ENCODE measurements at regions not wholly inside any gene's neighbourhood (a gene's known extent, or its start where the extent isn't known, plus 50 kb on each side); places are given as distances from the start of the nearest gene placed in this dataset.

DNA sequence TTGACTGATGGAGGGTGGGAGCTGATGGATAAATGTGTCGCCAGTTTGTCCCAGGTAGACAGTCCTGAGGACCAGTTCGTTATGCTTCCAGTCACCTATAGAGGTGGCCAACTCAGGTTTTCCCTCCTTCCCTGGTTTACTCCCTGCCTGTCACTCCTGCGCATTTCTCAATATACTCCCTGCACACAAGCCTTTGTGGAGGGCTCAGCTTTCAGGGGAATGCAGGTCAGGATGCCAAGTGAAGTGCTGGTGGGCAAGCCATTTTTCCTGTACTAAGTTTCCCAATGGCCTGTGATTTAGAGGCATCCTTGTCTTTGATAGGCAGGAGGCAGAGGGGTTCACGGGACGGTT lies 473.5 kb upstream of the ZMIZ1 start:
- no peaks in the 10 kb centered on the region for H3K4me1 ChIP-seq (ENCODE audit: control insufficient read depth, extremely low read depth, insufficient read depth, low read length)
- H3K9ac ChIP-seq (ENCODE audit: insufficient read depth, low read length) = no peak overlapping the region
- DNase-seq (ENCODE audit: low read depth in 2 of 2) = no peak
- H3K9me3 ChIP-seq (ENCODE audit: control insufficient read depth, insufficient read depth, low read depth, low read length) = no peaks in the 10 kb centered on the region
- TF ChIP-seq, protein P1, sequence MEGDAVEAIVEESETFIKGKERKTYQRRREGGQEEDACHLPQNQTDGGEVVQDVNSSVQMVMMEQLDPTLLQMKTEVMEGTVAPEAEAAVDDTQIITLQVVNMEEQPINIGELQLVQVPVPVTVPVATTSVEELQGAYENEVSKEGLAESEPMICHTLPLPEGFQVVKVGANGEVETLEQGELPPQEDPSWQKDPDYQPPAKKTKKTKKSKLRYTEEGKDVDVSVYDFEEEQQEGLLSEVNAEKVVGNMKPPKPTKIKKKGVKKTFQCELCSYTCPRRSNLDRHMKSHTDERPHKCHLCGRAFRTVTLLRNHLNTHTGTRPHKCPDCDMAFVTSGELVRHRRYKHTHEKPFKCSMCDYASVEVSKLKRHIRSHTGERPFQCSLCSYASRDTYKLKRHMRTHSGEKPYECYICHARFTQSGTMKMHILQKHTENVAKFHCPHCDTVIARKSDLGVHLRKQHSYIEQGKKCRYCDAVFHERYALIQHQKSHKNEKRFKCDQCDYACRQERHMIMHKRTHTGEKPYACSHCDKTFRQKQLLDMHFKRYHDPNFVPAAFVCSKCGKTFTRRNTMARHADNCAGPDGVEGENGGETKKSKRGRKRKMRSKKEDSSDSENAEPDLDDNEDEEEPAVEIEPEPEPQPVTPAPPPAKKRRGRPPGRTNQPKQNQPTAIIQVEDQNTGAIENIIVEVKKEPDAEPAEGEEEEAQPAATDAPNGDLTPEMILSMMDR (conservative IDR thresholded peaks at IDR 0.05 in 1 of 2, IDR thresholded peaks at IDR 0.05 in 1 of 2; ENCODE audit: low read depth in 1 of 2, low read length in 2 of 2) = no peak
- TF ChIP-seq EZH2 (IDR thresholded peaks at IDR 0.05; ENCODE audit: low read length, missing control alignments) = no peak
- H3K27ac ChIP-seq (ENCODE audit: insufficient read depth, low read length) = no peak overlapping the region
- H2AFZ ChIP-seq (ENCODE audit: low read length) = no peak overlapping the region
- no peaks in the 10 kb centered on the region for H3K79me2 ChIP-seq (ENCODE audit: control insufficient read depth, insufficient read depth, low read length)
- H3K4me2 ChIP-seq (ENCODE audit: extremely low read depth, insufficient read depth, low read length) = no peak overlapping the region
- H3K4me3 ChIP-seq (replicated peaks in 1 of 4; ENCODE audit: control extremely low read depth in 1 of 4, insufficient read depth in 1 of 4, low read depth in 3 of 4, low read length in 4 of 4) = no peak overlapping the region
- no peaks in the 10 kb centered on the region for H3K36me3 ChIP-seq (ENCODE audit: control insufficient read depth, insufficient read depth, low read length)
- H3K27me3 ChIP-seq (ENCODE audit: control insufficient read depth, insufficient read depth, low read length) = peaks cover 18% of the 10 kb centered on the region
- no peaks in the 10 kb centered on the region for H4K20me1 ChIP-seq (ENCODE audit: control insufficient read depth, extremely low read depth, insufficient read depth, low read length)

DNA sequence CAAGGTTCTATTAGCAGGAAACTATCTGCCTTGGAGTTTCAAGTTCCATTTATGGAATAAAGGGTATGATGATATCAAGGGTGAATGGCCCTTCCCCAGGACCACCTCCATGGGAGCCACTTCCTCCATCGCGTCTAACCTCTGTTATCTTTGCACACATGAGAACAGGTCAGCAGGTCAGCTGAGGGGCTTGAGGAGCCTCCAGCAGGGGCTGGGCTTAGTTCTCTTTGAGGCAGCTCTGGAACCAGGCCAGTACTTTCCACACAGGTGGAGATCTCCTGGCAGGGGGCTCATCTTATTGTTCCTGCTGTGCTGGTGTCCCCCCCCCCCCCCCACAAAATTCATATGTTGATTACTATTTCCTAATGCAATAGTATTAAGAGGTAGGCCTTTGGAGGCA lies 472.2 kb upstream of the ZMIZ1 start:
- Histone ChIP-seq H3K36me3 (ENCODE audit: control insufficient read depth, insufficient read depth, low read length) (no peaks in the 10 kb centered on the region), H3K79me2 (ENCODE audit: control insufficient read depth, insufficient read depth, low read length) (no peaks in the 10 kb centered on the region), H2AFZ (ENCODE audit: low read length) (no peak overlapping the region), H3K9ac (ENCODE audit: insufficient read depth, low read length) (no peak overlapping the region), H3K4me3 (replicated peaks in 1 of 4; ENCODE audit: control extremely low read depth in 1 of 4, insufficient read depth in 1 of 4, low read depth in 3 of 4, low read length in 4 of 4) (no peak overlapping the region), H3K4me1 (ENCODE audit: control insufficient read depth, extremely low read depth, insufficient read depth, low read length) (no peaks in the 10 kb centered on the region), H3K4me2 (ENCODE audit: extremely low read depth, insufficient read depth, low read length) (no peak overlapping the region), H3K27ac (ENCODE audit: insufficient read depth, low read length) (no peak overlapping the region), H3K27me3 (ENCODE audit: control insufficient read depth, insufficient read depth, low read length) (peaks cover 17% of the 10 kb centered on the region), H3K9me3 (ENCODE audit: control insufficient read depth, insufficient read depth, low read depth, low read length) (no peaks in the 10 kb centered on the region), H4K20me1 (ENCODE audit: control insufficient read depth, extremely low read depth, insufficient read depth, low read length) (no peaks in the 10 kb centered on the region)
- TF ChIP-seq, protein P1 (conservative IDR thresholded peaks at IDR 0.05 in 1 of 2, IDR thresholded peaks at IDR 0.05 in 1 of 2; ENCODE audit: low read depth in 1 of 2, low read length in 2 of 2) = no peak
- TF ChIP-seq EZH2 (IDR thresholded peaks at IDR 0.05; ENCODE audit: low read length, missing control alignments) = no peak
- no peak for DNase-seq (ENCODE audit: low read depth in 2 of 2)

- no peaks in the 10 kb centered on the region for H3K4me1 ChIP-seq (ENCODE audit: control insufficient read depth, extremely low read depth, insufficient read depth, low read length)
- H4K20me1 ChIP-seq (ENCODE audit: control insufficient read depth, extremely low read depth, insufficient read depth, low read length) = no peaks in the 10 kb centered on the region
- no peak overlapping the region for H3K27ac ChIP-seq (ENCODE audit: insufficient read depth, low read length)
- no peak overlapping the region for H2AFZ ChIP-seq (ENCODE audit: low read length)
- no peaks in the 10 kb centered on the region for H3K36me3 ChIP-seq (ENCODE audit: control insufficient read depth, insufficient read depth, low read length)
- H3K4me3 ChIP-seq (replicated peaks in 1 of 4; ENCODE audit: control extremely low read depth in 1 of 4, insufficient read depth in 1 of 4, low read depth in 3 of 4, low read length in 4 of 4) = no peak overlapping the region
- H3K4me2 ChIP-seq (ENCODE audit: extremely low read depth, insufficient read depth, low read length) = no peak overlapping the region
- H3K79me2 ChIP-seq (ENCODE audit: control insufficient read depth, insufficient read depth, low read length) = no peaks in the 10 kb centered on the region
- H3K9me3 ChIP-seq (ENCODE audit: control insufficient read depth, insufficient read depth, low read depth, low read length) = no peaks in the 10 kb centered on the region
- H3K27me3 ChIP-seq (ENCODE audit: control insufficient read depth, insufficient read depth, low read length) = peaks cover 17% of the 10 kb centered on the region
- TF ChIP-seq EZH2 (IDR thresholded peaks at IDR 0.05; ENCODE audit: low read length, missing control alignments) = no peak
- TF ChIP-seq, protein P1 (conservative IDR thresholded peaks at IDR 0.05 in 1 of 2, IDR thresholded peaks at IDR 0.05 in 1 of 2; ENCODE audit: low read depth in 1 of 2, low read length in 2 of 2) = no peak
- DNase-seq (ENCODE audit: low read depth in 2 of 2) = no peak
- H3K9ac ChIP-seq (ENCODE audit: insufficient read depth, low read length) = no peak overlapping the region
These were observed 470.8 kb upstream of the ZMIZ1 start for GRCh38 chr10:78597796-78598555.
